IMR-90 (cell line): ENCODE measurements at regions not wholly inside any gene's neighbourhood (a gene's known extent, or its start where the extent isn't known, plus 50 kb on each side); places are given as distances from the start of the nearest gene placed in this dataset.

Experiments used
- ATAC-seq: fragments of 200-7000 bp; cut with Tn5 transposase; 2 replicates; pipeline ENCODE4 v1.9.1; 2020; ENCODE audit warnings: low read depth, mild to moderate bottlenecking, moderate library complexity
- BruUV-seq: library from RNA; stranded (reverse); fragments of 400-500 nt; replicated peaks from 2 replicates; lab custom pipeline; 2021; lab: Mats Ljungman, UMichigan
- CTCF ChIA-PET: fragments of 300-600 bp; formaldehyde crosslinking; extraction: SDS; loops from one replicate; lab custom pipeline; 2021; ENCODE audit warnings: antibody characterized with exemption; lab: Yijun Ruan, JAX
- POLR2A ChIA-PET: fragments of 300-600 bp; sonication (Branson Sonifier 250); formaldehyde crosslinking; loops from one replicate; lab custom pipeline; 2022; ENCODE audit warnings: antibody characterized with exemption; ENCODE audit not compliant: unreplicated experiment; lab: Charles Lee
- DNase-seq: peaks from one replicate; pipeline ENCODE4 v3.0.0; 2013
- H2AFZ ChIP-seq: replicated peaks from 2 replicates; pipeline ENCODE3; 2013; ENCODE audit warnings: low read length, mild to moderate bottlenecking; ENCODE audit not compliant: poor library complexity
- H2AK5ac ChIP-seq: 2 replicates; pipeline ENCODE4 v1.6.1; 2013; ENCODE audit warnings: low read depth, low read length, inconsistent platforms
- H2AK9ac ChIP-seq: replicated peaks from 2 replicates; pipeline ENCODE3; 2013; ENCODE audit warnings: mild to moderate bottlenecking, low read depth, low read length, moderate library complexity; ENCODE audit not compliant: poor library complexity
- H2BK120ac ChIP-seq: 2 replicates; pipeline ENCODE4 v1.6.1; 2013; ENCODE audit warnings: low read depth, low read length, inconsistent platforms
- H2BK15ac ChIP-seq: 3 replicates; pipeline ENCODE4 v1.6.1; 2013; ENCODE audit warnings: low read depth, low read length, inconsistent platforms
- H2BK20ac ChIP-seq: 2 replicates; pipeline ENCODE4 v1.6.1; 2013; ENCODE audit warnings: low read depth, mild to moderate bottlenecking, inconsistent platforms, low read length, moderate library complexity
- H2BK5ac ChIP-seq: 2 replicates; pipeline ENCODE4 v1.6.1; 2013; ENCODE audit warnings: mild to moderate bottlenecking, low read depth, low read length, inconsistent platforms; ENCODE audit not compliant: poor library complexity, severe bottlenecking
- H3K14ac ChIP-seq: replicated peaks from 2 replicates; pipeline ENCODE4 v1.6.1; 2013; ENCODE audit warnings: low read depth, low read length, inconsistent platforms
- H3K18ac ChIP-seq: 2 replicates; pipeline ENCODE4 v1.6.1; 2013; ENCODE audit warnings: low read depth, low read length, control low read depth
- H3K23ac ChIP-seq: 2 replicates; pipeline ENCODE4 v1.6.1; 2013; ENCODE audit warnings: low read depth, low read length, inconsistent platforms
- H3K27ac ChIP-seq: 2 replicates; pipeline ENCODE4 v1.5.1; 2013; ENCODE audit warnings: mild to moderate bottlenecking, control low read depth, low read length; ENCODE audit not compliant: insufficient read depth
- H3K27me3 ChIP-seq: 2 replicates; pipeline ENCODE4 v1.6.1; 2013; ENCODE audit warnings: low read length; ENCODE audit not compliant: control insufficient read depth, insufficient read depth
- H3K36me3 ChIP-seq: 2 replicates; pipeline ENCODE4 v1.6.1; 2013; ENCODE audit warnings: low read length, mixed read lengths; ENCODE audit not compliant: control insufficient read depth, insufficient read depth
- H3K4ac ChIP-seq: 2 replicates; pipeline ENCODE4 v1.6.1; 2013; ENCODE audit warnings: low read depth, low read length, inconsistent platforms
- H3K4me1 ChIP-seq: 2 replicates; pipeline ENCODE4 v1.6.1; 2013; ENCODE audit warnings: low read length, mixed read lengths; ENCODE audit not compliant: control insufficient read depth, insufficient read depth
- H3K4me2 ChIP-seq: 2 replicates; pipeline ENCODE4 v1.6.1; 2013; ENCODE audit warnings: low read depth, mild to moderate bottlenecking, control low read depth, low read length, moderate library complexity
- H3K4me3 ChIP-seq: 2 replicates; pipeline ENCODE4 v1.5.1; 2013; ENCODE audit warnings: low read depth, mild to moderate bottlenecking, control low read depth, low read length, moderate library complexity; ENCODE audit not compliant: insufficient read depth
- H3K56ac ChIP-seq: 2 replicates; pipeline ENCODE4 v1.6.1; 2013; ENCODE audit warnings: low read length, inconsistent platforms; ENCODE audit not compliant: insufficient read depth; ENCODE audit errors: extremely low read depth
- H3K79me1 ChIP-seq, 2 experiments: 2 replicates each; pipeline ENCODE4 v1.6.1; 2013; ENCODE audit warnings: low read length in 2 of 2, inconsistent platforms in 1 of 2, low read depth in 1 of 2
- H3K9ac ChIP-seq: 2 replicates; pipeline ENCODE4 v1.6.1; 2013; ENCODE audit warnings: low read depth, low read length, control low read depth
- H3K9me1 ChIP-seq: 2 replicates; pipeline ENCODE4 v1.6.1; 2013; ENCODE audit warnings: low read length, inconsistent platforms; ENCODE audit not compliant: insufficient read depth
- H3K9me3 ChIP-seq: 2 replicates; pipeline ENCODE4 v1.6.1; 2013; ENCODE audit warnings: low read length; ENCODE audit not compliant: control insufficient read depth, insufficient read depth
- H4K20me1 ChIP-seq: 2 replicates; pipeline ENCODE4 v1.6.1; 2013; ENCODE audit warnings: low read length, inconsistent platforms; ENCODE audit not compliant: insufficient read depth
- H4K5ac ChIP-seq: 2 replicates; pipeline ENCODE4 v1.6.1; 2013; ENCODE audit warnings: mild to moderate bottlenecking, low read depth, low read length, control low read depth
- H4K8ac ChIP-seq, 2 experiments: 2 replicates each; pipeline ENCODE4 v1.6.1; 2013; ENCODE audit warnings: low read depth in 2 of 2, low read length in 2 of 2, control low read depth in 1 of 2, inconsistent platforms in 1 of 2
- H4K91ac ChIP-seq: 2 replicates; pipeline ENCODE4 v1.6.1; 2013; ENCODE audit warnings: low read depth, low read length, inconsistent platforms; ENCODE audit not compliant: insufficient read depth
- BHLHE40 ChIP-seq: fragments of 150-350 bp; IDR thresholded peaks from 2 replicates; pipeline ENCODE4 v1.6.1; 2016; ENCODE audit warnings: mild to moderate bottlenecking, low read depth, low read length
- CEBPB ChIP-seq: IDR thresholded peaks from 2 replicates; pipeline ENCODE4 v1.6.1; 2012; ENCODE audit warnings: low read depth, low read length, improper control_type of control experiment
- CHD1 ChIP-seq: IDR thresholded peaks from 2 replicates; pipeline ENCODE4 v1.6.1; 2012; ENCODE audit warnings: low read depth, low read length, improper control_type of control experiment
- FOS ChIP-seq: fragments of 150-350 bp; IDR thresholded peaks from 2 replicates; pipeline ENCODE4 v1.6.1; 2016; ENCODE audit warnings: low read depth, low read length
- MAFK ChIP-seq: IDR thresholded peaks from 2 replicates; pipeline ENCODE4 v1.6.1; 2012; ENCODE audit warnings: low read depth, low read length, improper control_type of control experiment
- MAZ ChIP-seq: IDR thresholded peaks from 2 replicates; pipeline ENCODE4 v1.6.1; 2012; ENCODE audit warnings: low read depth, mild to moderate bottlenecking, low read length, improper control_type of control experiment, moderate library complexity, borderline replicate concordance
- MXI1 ChIP-seq: IDR thresholded peaks from 2 replicates; pipeline ENCODE4 v1.6.1; 2012; ENCODE audit warnings: low read depth, mild to moderate bottlenecking, low read length, moderate library complexity, borderline replicate concordance
- RCOR1 ChIP-seq: IDR thresholded peaks from 2 replicates; pipeline ENCODE4 v1.6.1; 2012; ENCODE audit warnings: mild to moderate bottlenecking, low read length, improper control_type of control experiment; ENCODE audit not compliant: insufficient replicate concordance
- WGBS, 2 experiments: methylation state at CpG; one replicate each; pipeline versions ENCODE4 v1.1.5 to v1.1.7; 2013; ENCODE audit warnings: missing lambda C conversion rate in 2 of 2; ENCODE audit not compliant: insufficient read length in 1 of 2; ENCODE audit errors: extremely low coverage in 2 of 2; 5-methylcytosine and 5-hydroxymethylcytosine counted together
- dilution Hi-C: fragments of 300-500 bp; cut with HindIII; formaldehyde crosslinking; loops from one replicate; pipeline ENCODE4 v1.14.3; 2018; ENCODE audit warnings: low sequenced_read_pairs; ENCODE audit not compliant: unreplicated experiment
- in situ Hi-C: fragments of 300-500 bp; cut with MboI; formaldehyde crosslinking; loops from 3 replicates; pipeline ENCODE4 v1.14.3; 2019; ENCODE audit warnings: low sequenced_read_pairs, inconsistent platforms, mixed read lengths
- intact Hi-C: fragments of 100-400 bp; cut with micrococcal nuclease; formaldehyde crosslinking; loops from 2 replicates; pipeline ENCODE4 v1.10.0; 2022
- TF ChIP-seq, protein P1 (sequence below): conservative IDR thresholded peaks from 2 replicates; pipeline ENCODE4 v1.5.1; 2012; ENCODE audit warnings: mild to moderate bottlenecking, low read depth, low read length, improper control_type of control experiment
- TF ChIP-seq, protein P2 (sequence below): fragments of 150-350 bp; IDR thresholded peaks from 2 replicates; pipeline ENCODE4 v1.6.1; 2017; ENCODE audit warnings: mild to moderate bottlenecking, antibody characterized with exemption, low read length, low read depth

DNA sequence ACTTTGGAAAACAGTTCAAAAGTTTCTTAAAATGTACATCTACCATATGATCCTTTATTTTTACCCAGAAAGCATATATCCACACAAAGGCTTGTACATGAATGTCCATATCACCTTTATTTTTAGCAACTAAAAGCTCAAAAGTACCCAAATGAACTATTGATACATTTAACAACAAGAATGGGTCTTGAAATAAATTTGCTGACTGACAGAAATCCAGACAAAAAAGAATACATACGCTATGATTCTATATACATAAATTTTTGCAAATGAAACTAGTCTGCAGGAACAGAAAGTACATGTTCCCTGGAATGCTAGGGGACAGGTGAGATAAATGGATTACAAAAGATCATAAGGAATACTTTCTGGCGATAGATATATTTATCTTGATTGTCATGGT, 96.3 kb upstream of the KYNU start:
- in situ Hi-C loops (no loop called here), dilution Hi-C loops (no loop called here), intact Hi-C loops (no loop called here)
- Histone ChIP-seq H3K23ac (no peak overlapping the region), H2BK15ac (no peak overlapping the region), H3K79me1 (no peaks in the 10 kb centered on the region), H3K4me2 (no peak overlapping the region), H4K8ac (no peak overlapping the region), H3K56ac (no peak overlapping the region), H3K9me1 (no peaks in the 10 kb centered on the region), H2AK9ac (no peak overlapping the region), H3K14ac (no peak overlapping the region), H3K4me1 (no peaks in the 10 kb centered on the region), H2BK5ac (no peak overlapping the region), H3K27me3 (no peaks in the 10 kb centered on the region; the same call in 1 of the 2 replicates), H2AK5ac (no peak overlapping the region), H3K18ac (no peak overlapping the region), H3K4me3 (no peak overlapping the region), H3K9me3 (no peaks in the 10 kb centered on the region), H4K5ac (no peak overlapping the region), H3K4ac (no peak overlapping the region), H3K36me3 (no peaks in the 10 kb centered on the region), H2BK20ac (no peak overlapping the region), H4K91ac (no peak overlapping the region), H4K20me1 (no peaks in the 10 kb centered on the region), H3K9ac (no peak overlapping the region), H2BK120ac (no peak overlapping the region), H2AFZ (no peak overlapping the region), H3K27ac (no peak overlapping the region)
- WGBS, 2 experiments = no CpG with 5 or more reads among the region's 2 CpGs
- no peak for DNase-seq
- TF ChIP-seq, protein P1, sequence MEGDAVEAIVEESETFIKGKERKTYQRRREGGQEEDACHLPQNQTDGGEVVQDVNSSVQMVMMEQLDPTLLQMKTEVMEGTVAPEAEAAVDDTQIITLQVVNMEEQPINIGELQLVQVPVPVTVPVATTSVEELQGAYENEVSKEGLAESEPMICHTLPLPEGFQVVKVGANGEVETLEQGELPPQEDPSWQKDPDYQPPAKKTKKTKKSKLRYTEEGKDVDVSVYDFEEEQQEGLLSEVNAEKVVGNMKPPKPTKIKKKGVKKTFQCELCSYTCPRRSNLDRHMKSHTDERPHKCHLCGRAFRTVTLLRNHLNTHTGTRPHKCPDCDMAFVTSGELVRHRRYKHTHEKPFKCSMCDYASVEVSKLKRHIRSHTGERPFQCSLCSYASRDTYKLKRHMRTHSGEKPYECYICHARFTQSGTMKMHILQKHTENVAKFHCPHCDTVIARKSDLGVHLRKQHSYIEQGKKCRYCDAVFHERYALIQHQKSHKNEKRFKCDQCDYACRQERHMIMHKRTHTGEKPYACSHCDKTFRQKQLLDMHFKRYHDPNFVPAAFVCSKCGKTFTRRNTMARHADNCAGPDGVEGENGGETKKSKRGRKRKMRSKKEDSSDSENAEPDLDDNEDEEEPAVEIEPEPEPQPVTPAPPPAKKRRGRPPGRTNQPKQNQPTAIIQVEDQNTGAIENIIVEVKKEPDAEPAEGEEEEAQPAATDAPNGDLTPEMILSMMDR = no peak
- TF ChIP-seq CHD1 (no peak), CEBPB (no peak), MAFK (no peak), MAZ (no peak), BHLHE40 (no peak), FOS (no peak), MXI1 (no peak), RCOR1 (no peak)
- TF ChIP-seq, protein P2, sequence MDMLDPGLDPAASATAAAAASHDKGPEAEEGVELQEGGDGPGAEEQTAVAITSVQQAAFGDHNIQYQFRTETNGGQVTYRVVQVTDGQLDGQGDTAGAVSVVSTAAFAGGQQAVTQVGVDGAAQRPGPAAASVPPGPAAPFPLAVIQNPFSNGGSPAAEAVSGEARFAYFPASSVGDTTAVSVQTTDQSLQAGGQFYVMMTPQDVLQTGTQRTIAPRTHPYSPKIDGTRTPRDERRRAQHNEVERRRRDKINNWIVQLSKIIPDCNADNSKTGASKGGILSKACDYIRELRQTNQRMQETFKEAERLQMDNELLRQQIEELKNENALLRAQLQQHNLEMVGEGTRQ = no peak
- BruUV-seq = no TSS peak
- ChIA-PET CTCF (interaction anchor here (0.6 kb wide), 1 partner anchor 601 kb away, joined by 4 read pairs; no protein-coding TSS in a partner anchor), POLR2A (no interaction called here)
- no peak for ATAC-seq
